C4-2B (cell line): ENCODE measurements at regions not wholly inside any gene's neighbourhood (a gene's known extent, or its start where the extent isn't known, plus 50 kb on each side); places are given as distances from the start of the nearest gene placed in this dataset.

Experiments used
- CTCF ChIP-seq: fragments of 450-650 bp; conservative IDR thresholded peaks from 2 replicates; pipeline ENCODE4 v1.5.1; 2017; ENCODE audit warnings: mild to moderate bottlenecking
- ZFX ChIP-seq: fragments of 450-650 bp; IDR thresholded peaks from 2 replicates; pipeline ENCODE4 v1.6.1; 2017

- TF ChIP-seq CTCF (no peak), ZFX (no peak)
These were observed 305.1 kb upstream of the ANXA10 start for GRCh38 chr4:167787231-167787630.
